ENCODE measurements at regions not wholly inside any gene's neighbourhood (a gene's known extent, or its start where the extent isn't known, plus 50 kb on each side); places are given as distances from the start of the nearest gene placed in this dataset.

DNA sequence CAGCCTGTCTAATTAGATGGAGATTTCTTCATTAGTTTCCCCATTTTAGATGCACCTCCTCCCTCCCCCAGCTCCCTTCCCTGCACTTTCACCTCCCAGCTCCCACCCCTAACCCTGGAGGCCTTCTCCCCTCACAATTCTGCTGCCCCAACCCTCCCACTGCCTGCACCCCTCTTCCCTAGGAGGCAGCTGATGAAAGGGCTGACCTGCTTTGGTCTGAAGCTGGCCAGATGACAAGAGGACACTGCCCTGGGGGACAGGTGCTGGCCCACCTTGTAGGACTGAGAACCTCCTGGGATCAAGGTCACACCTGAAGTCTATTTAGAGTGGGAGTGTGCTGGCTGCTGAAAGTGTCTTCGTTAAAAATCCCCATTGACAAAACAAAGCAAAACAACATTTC, 259.4 kb downstream of the TLE3 start:
- TF ChIP-seq, protein P1, sequence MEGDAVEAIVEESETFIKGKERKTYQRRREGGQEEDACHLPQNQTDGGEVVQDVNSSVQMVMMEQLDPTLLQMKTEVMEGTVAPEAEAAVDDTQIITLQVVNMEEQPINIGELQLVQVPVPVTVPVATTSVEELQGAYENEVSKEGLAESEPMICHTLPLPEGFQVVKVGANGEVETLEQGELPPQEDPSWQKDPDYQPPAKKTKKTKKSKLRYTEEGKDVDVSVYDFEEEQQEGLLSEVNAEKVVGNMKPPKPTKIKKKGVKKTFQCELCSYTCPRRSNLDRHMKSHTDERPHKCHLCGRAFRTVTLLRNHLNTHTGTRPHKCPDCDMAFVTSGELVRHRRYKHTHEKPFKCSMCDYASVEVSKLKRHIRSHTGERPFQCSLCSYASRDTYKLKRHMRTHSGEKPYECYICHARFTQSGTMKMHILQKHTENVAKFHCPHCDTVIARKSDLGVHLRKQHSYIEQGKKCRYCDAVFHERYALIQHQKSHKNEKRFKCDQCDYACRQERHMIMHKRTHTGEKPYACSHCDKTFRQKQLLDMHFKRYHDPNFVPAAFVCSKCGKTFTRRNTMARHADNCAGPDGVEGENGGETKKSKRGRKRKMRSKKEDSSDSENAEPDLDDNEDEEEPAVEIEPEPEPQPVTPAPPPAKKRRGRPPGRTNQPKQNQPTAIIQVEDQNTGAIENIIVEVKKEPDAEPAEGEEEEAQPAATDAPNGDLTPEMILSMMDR (IDR thresholded peaks at IDR 0.05; ENCODE audit: insufficient read depth, missing control alignments), result no peak
- FAIRE-seq, result no peak
- no peak for DNase-seq (ENCODE audit: insufficient read length, low spot score)

DNA sequence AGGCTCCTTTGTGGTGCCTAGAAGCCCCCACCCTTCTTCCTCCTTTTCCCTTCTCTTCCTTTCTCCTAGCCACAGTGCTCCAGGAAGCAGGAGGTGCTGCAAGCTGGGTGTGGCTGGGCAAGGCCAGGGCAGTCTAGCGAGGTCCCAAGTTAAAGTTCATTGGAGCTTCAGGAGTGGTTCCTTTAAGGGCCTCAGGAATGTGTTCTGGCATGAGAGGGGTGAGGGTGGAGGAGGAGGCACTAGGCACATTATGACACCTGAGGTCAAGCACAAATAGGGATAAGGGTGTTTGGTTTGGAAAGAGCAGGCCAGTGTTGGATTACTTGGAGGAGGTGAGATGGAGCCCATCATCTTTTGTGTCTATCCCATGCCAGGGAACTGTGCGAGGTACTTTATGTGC, 258.7 kb downstream of the TLE3 start:
- DNase-seq (ENCODE audit: insufficient read length, low spot score) (no peak), FAIRE-seq (no peak)
- TF ChIP-seq, protein P1 (IDR thresholded peaks at IDR 0.05; ENCODE audit: insufficient read depth, missing control alignments), result no peak

DNA sequence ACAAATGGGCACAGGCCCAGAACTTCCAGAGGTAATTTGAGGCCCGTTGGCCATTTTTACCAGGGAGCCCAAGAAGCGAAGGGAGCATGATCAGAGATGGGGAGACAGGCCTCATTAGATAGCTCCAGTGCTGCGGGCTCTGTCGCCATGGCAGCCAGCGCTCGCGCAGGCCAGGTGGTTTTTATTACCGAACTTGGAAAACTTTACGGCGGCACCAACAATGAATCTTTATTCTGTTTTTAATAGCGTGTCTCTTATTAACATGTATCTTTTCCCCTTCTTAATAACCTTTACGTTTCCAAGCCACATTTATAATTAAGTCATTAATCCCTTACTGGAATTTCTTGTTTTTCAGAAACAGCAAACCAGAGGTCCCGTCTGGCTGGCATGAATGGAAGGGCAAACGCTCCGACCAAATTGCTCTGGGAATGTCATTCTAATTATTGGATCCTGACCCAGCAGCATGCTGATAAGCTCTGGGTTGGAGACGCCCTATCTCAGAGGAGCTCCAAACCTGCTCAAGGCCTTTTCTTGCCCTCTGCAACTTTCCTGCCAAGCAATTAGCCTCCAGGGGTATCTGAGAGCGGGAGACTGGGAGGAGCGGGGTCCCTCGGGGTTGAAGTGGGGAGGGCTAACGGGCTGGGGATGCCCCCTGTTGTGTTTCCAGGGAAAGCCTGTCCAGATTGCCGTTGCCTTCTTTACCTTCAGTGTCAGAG, 256.4 kb downstream of the TLE3 start:
- TF ChIP-seq, protein P1 (IDR thresholded peaks at IDR 0.05; ENCODE audit: insufficient read depth, missing control alignments), result no peak
- FAIRE-seq (no peak), DNase-seq (ENCODE audit: insufficient read length, low spot score) (no peak)

DNA sequence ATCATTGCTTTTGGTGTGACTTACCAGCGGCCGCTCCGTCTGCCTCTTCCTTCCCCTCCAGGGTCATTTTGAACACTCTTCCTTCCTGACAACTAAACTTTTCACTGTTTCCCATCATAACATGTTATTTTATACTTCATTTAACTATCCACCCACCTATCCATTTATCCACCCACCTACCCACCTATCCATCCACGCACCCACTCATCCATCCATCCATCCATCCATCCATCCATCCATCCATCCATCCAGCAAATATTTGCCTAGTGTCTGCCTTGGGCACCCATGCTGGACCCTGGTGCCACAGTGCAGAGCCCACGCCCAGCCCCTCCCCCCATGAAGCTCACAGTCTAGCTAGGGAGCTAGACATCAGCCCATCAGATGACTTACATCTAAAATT, 254.9 kb downstream of the TLE3 start:
- DNase-seq (ENCODE audit: insufficient read length, low spot score), result no peak
- no peak for FAIRE-seq
- TF ChIP-seq, protein P1 (IDR thresholded peaks at IDR 0.05; ENCODE audit: insufficient read depth, missing control alignments), result no peak

DNA sequence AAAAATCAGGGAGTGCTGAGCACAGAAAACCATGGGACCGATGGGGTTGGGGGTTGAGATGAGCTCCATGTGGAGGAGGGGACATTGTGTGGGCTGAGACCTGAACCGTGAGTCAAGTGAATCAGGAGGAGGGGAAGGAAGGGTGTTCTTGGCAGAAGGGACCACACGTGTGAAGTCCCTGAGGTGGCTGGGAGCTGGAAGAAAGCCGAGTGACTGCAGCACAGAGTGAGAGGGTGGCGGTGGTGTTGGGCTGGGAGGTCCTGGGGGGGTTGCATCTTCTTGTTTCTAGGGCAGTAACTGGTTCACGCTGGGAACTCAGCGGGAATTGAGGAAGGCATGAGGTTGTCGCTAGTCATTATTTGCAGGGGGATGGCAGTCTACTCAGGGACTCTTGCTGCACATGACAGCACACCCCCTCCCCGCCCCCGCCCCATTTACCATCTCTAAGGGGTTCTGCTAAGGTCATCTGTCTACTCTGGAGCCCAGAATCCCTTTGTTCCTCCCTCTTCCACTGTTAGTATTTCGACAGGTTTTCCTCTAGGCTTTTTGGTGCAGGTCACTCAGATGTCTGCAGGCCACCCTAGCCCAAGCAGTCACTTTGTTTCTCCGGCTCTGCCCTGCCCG, 254.3 kb downstream of the TLE3 start:
- TF ChIP-seq, protein P1 (IDR thresholded peaks at IDR 0.05; ENCODE audit: insufficient read depth, missing control alignments), result no peak
- DNase-seq (ENCODE audit: insufficient read length, low spot score), result no peak
- FAIRE-seq, result no peak

DNA sequence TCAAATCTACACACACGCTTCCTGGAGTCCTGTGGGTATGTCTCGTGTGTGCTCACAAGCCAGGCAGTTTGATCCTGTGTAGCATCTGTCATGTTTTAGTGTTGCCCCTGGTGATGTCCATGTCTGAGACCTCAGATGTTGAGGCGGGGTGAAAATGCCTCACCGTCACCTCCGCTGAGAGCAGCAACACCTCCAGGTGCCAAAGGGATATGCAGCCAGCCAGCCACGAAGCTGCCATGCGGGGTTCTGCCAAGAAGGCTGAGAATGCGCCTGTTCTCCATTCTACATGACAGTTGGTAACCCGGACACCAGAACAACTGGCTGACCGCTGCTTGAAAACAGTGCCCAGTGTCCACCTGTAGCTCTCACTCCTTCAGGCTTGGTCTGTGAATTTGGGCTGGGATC, 253.8 kb downstream of the TLE3 start:
- TF ChIP-seq, protein P1 (IDR thresholded peaks at IDR 0.05; ENCODE audit: insufficient read depth, missing control alignments), result no peak
- FAIRE-seq (no peak), DNase-seq (ENCODE audit: insufficient read length, low spot score) (no peak)

DNA sequence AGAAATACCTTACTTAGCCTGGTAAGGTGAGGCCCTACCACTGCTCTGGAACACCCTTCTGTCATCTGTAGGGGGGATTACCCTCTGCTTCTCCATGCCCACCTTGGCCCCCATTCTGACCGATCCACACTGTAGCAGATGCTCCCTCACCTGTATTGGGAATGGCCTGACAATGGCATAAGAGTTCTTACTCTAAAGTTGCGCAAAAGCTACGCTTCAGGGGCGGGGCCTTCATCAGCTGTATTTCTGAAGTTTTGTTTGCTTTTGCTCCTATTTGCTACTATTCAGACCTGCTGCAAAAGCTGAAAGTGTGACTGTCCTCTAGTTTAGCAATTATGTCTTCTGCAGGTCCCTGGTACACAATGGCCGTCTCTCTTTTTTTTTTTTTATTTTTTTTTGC, 252.6 kb downstream of the TLE3 start:
- no peak for FAIRE-seq
- TF ChIP-seq, protein P1 (IDR thresholded peaks at IDR 0.05; ENCODE audit: insufficient read depth, missing control alignments), result no peak
- no peak for DNase-seq (ENCODE audit: insufficient read length, low spot score)

All from D721Med (cell line).